ENCODE measurements at regions not wholly inside any gene's neighbourhood (a gene's known extent, or its start where the extent isn't known, plus 50 kb on each side); places are given as distances from the start of the nearest gene placed in this dataset.

DNA sequence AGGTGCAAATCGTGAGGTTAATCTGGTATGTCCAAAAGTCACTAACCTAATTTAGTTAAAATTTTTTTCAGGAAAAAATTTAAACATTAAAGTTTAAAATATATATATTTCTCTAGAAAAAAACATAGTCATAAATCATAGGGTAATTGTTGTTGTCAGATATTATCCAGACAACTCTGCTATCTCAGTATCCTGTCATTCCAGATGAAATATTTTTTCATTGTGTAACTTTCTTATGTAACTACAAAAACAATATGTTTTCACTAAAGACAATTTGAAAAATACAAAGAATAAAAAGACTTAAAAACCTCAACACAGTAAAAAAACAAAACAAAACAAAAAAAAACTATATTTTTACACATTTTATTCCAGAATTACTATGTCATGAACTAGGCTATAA is 57.6 kb downstream of the TENT5A start:
- Mint-ChIP-seq H3K9me3 (no peaks in the 10 kb centered on the region), H3K36me3 (no peaks in the 10 kb centered on the region), H3K27ac (no peak overlapping the region)
- DNase-seq (ENCODE audit: low spot score in 2 of 2) (no peak), ATAC-seq (no peak)

GRCh38 chr6:81694207-81694606 is 58.3 kb downstream of the TENT5A start:
- H3K36me3 Mint-ChIP-seq = no peaks in the 10 kb centered on the region
- no peak for DNase-seq (ENCODE audit: low spot score in 2 of 2)
- no peaks in the 10 kb centered on the region for H3K9me3 Mint-ChIP-seq
- H3K27ac Mint-ChIP-seq = no peak overlapping the region
- no peak for ATAC-seq

DNA sequence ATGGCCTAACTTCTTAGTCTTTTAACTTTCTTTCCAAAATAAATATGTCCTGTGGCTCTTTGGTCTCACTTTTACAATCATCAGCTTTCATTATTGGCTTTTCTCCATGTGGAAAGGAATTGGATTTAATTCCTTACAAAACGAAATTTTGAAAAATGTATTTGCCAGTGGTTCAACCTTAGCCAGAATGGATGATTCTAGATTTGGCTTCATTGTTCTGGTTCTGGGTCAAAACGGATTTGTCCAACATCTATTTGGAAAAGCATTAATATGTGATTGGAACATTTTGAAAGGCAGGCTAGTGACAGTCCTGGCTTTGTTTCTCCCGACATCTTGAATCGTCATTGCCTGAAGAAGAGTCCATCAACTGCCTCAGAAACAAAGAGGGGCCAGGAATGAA is 59.2 kb downstream of the TENT5A start:
- no peaks in the 10 kb centered on the region for H3K36me3 Mint-ChIP-seq
- H3K9me3 Mint-ChIP-seq = no peaks in the 10 kb centered on the region
- no peak for DNase-seq (ENCODE audit: low spot score in 2 of 2)
- no peak overlapping the region for H3K27ac Mint-ChIP-seq
- no peak for ATAC-seq

- ATAC-seq = no peak
- Mint-ChIP-seq H3K9me3 (no peaks in the 10 kb centered on the region), H3K27ac (no peak overlapping the region), H3K36me3 (no peaks in the 10 kb centered on the region)
- no peak for DNase-seq (ENCODE audit: low spot score in 2 of 2)
These were observed 62.4 kb downstream of the TENT5A start for GRCh38 chr6:81690073-81690472.

DNA sequence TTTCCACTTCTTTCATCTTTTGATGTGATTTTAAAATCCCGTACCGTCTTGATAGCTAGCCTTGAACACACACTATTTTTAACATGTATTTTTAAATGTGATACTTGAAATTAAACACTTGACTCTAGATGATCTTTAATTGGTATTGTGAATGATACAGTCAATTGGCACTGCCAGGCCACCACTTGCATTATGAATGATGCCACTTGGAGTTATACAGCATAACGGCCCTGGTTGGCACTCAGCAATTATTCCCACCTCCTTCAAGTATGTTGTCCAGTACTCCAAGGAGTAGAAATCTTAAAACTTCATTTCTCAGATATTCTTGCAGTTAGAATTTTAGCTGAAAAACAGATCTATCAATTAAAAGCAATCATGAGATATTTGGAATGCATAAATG is 62.9 kb downstream of the TENT5A start:
- no peaks in the 10 kb centered on the region for H3K36me3 Mint-ChIP-seq
- ATAC-seq = no peak
- no peak for DNase-seq (ENCODE audit: low spot score in 2 of 2)
- H3K9me3 Mint-ChIP-seq = no peaks in the 10 kb centered on the region
- H3K27ac Mint-ChIP-seq = no peak overlapping the region

GRCh38 chr6:81683912-81684311 is 68.6 kb downstream of the TENT5A start:
- Mint-ChIP-seq H3K27ac (no peak overlapping the region), H3K9me3 (no peaks in the 10 kb centered on the region), H3K36me3 (no peaks in the 10 kb centered on the region)
- DNase-seq (ENCODE audit: low spot score in 2 of 2) (no peak), ATAC-seq (no peak)

GRCh38 chr6:81682858-81683620 is 69.4 kb downstream of the TENT5A start:
- no peaks in the 10 kb centered on the region for H3K36me3 Mint-ChIP-seq
- H3K27ac Mint-ChIP-seq = no peak overlapping the region
- H3K9me3 Mint-ChIP-seq = no peaks in the 10 kb centered on the region
- no peak for ATAC-seq
- no peak for DNase-seq (ENCODE audit: low spot score in 2 of 2)

DNA sequence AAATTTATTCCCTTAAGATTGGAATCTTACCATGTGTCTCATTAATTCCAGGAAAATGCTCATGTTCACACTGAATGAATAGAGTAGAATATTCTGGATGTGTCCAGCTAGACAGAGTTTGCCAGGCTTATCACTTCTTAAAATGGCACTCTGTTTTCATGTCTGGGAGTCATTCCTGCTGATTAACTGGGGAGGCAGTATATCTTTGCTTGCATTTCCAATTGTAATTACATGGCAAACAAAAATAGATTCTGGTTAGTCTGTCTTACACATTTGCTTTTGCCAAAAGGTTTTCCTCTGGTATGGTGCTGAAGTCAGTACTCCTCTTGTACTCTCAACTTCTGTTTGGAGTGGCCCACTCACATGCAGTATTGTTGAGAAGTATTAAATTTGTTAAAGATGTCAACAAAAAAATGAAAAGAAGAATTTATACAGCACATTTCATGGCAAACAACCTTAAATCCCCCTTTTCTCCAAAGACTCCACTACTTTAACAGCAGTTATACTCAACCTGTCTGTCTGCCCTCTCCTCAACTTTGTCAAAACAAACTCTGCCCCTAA is 70.2 kb downstream of the TENT5A start:
- ATAC-seq (no peak), DNase-seq (ENCODE audit: low spot score in 2 of 2) (no peak)
- Mint-ChIP-seq H3K27ac (no peak overlapping the region), H3K36me3 (no peaks in the 10 kb centered on the region), H3K9me3 (no peaks in the 10 kb centered on the region)

- H3K9me3 Mint-ChIP-seq = peaks cover 5 to 15% of the 10 kb centered on the region in 2 donors
- H3K36me3 Mint-ChIP-seq = peaks cover 0 to 7% of the 10 kb centered on the region in 2 donors
- DNase-seq (ENCODE audit: low spot score in 2 of 2) (no peak), ATAC-seq (no peak)
- H3K27ac Mint-ChIP-seq = no peak overlapping the region
These were observed 83.0 kb downstream of the TENT5A start for GRCh38 chr6:81669445-81669844.

- ATAC-seq = no peak
- H3K36me3 Mint-ChIP-seq = peaks cover 0 to 1% of the 10 kb centered on the region in 2 donors
- no peak overlapping the region for H3K27ac Mint-ChIP-seq
- H3K9me3 Mint-ChIP-seq = peaks cover 5 to 11% of the 10 kb centered on the region in 2 donors
- no peak for DNase-seq (ENCODE audit: low spot score in 2 of 2)
These were observed 83.8 kb downstream of the TENT5A start for GRCh38 chr6:81668615-81669047.

DNA sequence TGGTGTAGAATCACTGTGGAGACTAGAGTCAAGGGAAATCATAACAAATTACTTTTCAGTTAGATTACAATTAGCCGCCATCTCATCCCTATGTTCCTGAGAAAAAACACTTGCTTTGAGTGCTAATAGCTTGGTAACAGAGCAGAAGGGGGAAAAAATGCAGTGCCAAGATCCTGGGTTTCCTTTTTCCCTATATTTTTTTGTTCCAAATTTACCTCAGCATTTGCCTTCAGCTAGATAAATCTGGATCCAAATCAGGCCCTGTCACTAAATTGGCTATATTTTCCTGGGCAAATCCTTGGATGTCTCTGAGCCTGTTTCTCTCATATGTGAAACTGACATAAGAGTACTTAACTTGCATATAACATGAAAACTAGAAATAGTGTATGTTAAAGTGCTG is 86.0 kb downstream of the TENT5A start:
- Mint-ChIP-seq H3K27ac (no peak overlapping the region), H3K36me3 (no peaks in the 10 kb centered on the region), H3K9me3 (peaks cover 5 to 9% of the 10 kb centered on the region in 2 donors)
- DNase-seq (ENCODE audit: low spot score in 2 of 2) = no peak
- no peak for ATAC-seq

GRCh38 chr6:81656231-81656630 is 96.2 kb downstream of the TENT5A start:
- no peak overlapping the region for H3K27ac Mint-ChIP-seq
- DNase-seq (ENCODE audit: low spot score in 2 of 2) (no peak), ATAC-seq (no peak)
- no peaks in the 10 kb centered on the region for H3K9me3 Mint-ChIP-seq
- no peaks in the 10 kb centered on the region for H3K36me3 Mint-ChIP-seq

GRCh38 chr6:81655696-81656095 is 96.8 kb downstream of the TENT5A start:
- H3K36me3 Mint-ChIP-seq = no peaks in the 10 kb centered on the region
- DNase-seq (ENCODE audit: low spot score in 2 of 2) (no peak), ATAC-seq (no peak)
- no peaks in the 10 kb centered on the region for H3K9me3 Mint-ChIP-seq
- H3K27ac Mint-ChIP-seq = no peak overlapping the region

- no peaks in the 10 kb centered on the region for H3K36me3 Mint-ChIP-seq
- peaks cover 0 to 4% of the 10 kb centered on the region in 2 donors for H3K9me3 Mint-ChIP-seq
- DNase-seq (ENCODE audit: low spot score in 2 of 2) (no peak), ATAC-seq (no peak)
- H3K27ac Mint-ChIP-seq = no peak overlapping the region
These were observed 104.0 kb downstream of the TENT5A start for GRCh38 chr6:81648502-81648901.

- Mint-ChIP-seq H3K27ac (no peak overlapping the region), H3K9me3 (peaks cover 5 to 11% of the 10 kb centered on the region in 2 donors), H3K36me3 (no peaks in the 10 kb centered on the region)
- no peak for DNase-seq (ENCODE audit: low spot score in 2 of 2)
- ATAC-seq = no peak
These were observed 109.3 kb downstream of the TENT5A start for GRCh38 chr6:81643156-81643555.

DNA sequence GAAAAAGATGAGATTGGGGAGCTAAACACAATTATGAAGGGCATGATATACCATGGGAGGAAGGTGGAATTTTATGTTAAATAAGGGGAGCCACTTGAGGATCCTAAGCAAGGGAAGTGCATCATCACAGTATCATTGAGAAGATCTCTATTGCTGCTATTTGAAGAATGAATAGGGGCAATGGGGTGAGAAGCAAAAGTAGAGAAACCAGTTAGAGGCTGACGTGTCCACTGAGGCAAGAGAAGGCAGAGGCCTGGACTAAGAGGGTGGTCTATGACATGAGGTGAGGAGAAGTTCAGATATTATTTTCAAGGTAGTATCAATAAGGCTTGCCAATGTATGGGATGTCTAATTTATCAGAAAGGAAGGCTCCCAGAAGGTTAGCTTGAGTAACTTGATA is 111.6 kb downstream of the TENT5A start:
- Mint-ChIP-seq H3K27ac (no peak overlapping the region), H3K36me3 (no peaks in the 10 kb centered on the region), H3K9me3 (peaks cover 5 to 10% of the 10 kb centered on the region in 2 donors)
- ATAC-seq = no peak
- DNase-seq (ENCODE audit: low spot score in 2 of 2) = no peak

- Mint-ChIP-seq H3K27ac (no peak overlapping the region), H3K36me3 (no peaks in the 10 kb centered on the region), H3K9me3 (peaks cover 5 to 13% of the 10 kb centered on the region in 2 donors)
- no peak for ATAC-seq
- DNase-seq (ENCODE audit: low spot score in 2 of 2) = no peak
These were observed 112.4 kb downstream of the TENT5A start for GRCh38 chr6:81640126-81640525.

DNA sequence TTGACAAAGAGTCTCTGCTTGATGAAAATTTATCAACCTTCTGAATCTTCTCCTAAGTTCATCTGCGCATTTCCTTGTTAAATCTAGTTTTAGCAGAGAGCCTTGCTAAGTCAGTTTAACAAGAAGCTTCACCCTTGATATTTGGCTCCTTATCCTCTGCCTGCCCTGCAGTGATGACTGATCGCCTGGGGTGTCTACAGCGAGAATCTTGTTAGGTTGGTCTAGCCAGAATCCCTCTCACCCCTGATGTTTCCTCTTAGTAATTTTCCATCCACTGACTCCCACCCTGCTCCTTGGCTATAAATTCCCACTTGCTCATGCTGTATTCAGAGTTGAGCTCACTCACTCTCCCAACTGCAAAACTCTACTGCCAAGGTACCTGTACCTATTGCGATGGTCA is 114.1 kb downstream of the TENT5A start:
- ATAC-seq = no peak
- no peak overlapping the region for H3K27ac Mint-ChIP-seq
- no peak for DNase-seq (ENCODE audit: low spot score in 2 of 2)
- H3K36me3 Mint-ChIP-seq = no peaks in the 10 kb centered on the region
- peaks cover 5 to 13% of the 10 kb centered on the region in 2 donors for H3K9me3 Mint-ChIP-seq

Data from activated naive CD4-positive, alpha-beta T cell treated with anti-CD3 and anti-CD28 coated beads, Interleukin-2, amount 50 U/mL, for 72 hours (primary cell).